DMS153 treated with DMSO at 0.1 percent for 48 hours (cell line): ENCODE measurements at regions not wholly inside any gene's neighbourhood (a gene's known extent, or its start where the extent isn't known, plus 50 kb on each side); places are given as distances from the start of the nearest gene placed in this dataset.
"Not testable (repeated sequence)": the region's sequence is repeated elsewhere in the genome, so short reads cannot be mapped to it uniquely, and the experiment has no call there.

ENCODE experiments used
- DNase-seq: peaks from one replicate; lab custom pipeline; 2025; ENCODE audit not compliant: unreplicated experiment; lab: John Stamatoyannopoulos, UW

GRCh38 chr3:78497767-78498166, 1270.0 kb downstream of the ROBO1 start:
- no peak for DNase-seq

- DNase-seq = no peak
Observed at GRCh38 chr3:78506061-78506460, 1261.7 kb downstream of the ROBO1 start.

DNA sequence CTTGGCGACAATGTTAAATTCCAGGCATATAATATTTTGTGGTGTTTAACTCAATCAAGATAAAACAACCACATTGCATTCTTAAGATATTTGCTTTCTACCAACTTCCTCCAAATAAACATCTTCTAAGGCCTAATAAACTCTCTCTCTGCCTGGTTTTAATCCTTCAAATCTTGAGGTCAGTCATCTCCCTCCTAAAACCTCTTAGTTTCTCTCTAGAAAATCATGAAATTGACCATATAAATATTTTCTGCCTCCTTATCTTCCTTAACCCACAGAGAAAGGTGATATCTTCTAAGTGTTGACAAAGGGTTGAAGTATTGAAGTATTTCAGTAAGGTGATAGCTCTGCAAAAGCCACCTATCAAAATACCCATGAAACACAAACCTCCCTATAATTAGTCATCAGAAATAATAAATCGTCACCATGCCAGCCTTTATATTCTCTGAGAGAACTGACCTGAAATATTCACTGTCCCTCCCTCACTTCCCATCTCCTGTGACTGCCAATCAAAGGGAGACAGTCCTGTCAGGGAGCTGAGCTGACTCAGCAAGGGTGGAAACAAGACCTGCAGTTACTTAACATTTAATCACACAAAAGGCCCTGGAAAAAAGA, 1261.1 kb downstream of the ROBO1 start:
- no peak for DNase-seq

- DNase-seq = no peak
Observed at GRCh38 chr3:78507196-78507984, 1260.4 kb downstream of the ROBO1 start.

DNA sequence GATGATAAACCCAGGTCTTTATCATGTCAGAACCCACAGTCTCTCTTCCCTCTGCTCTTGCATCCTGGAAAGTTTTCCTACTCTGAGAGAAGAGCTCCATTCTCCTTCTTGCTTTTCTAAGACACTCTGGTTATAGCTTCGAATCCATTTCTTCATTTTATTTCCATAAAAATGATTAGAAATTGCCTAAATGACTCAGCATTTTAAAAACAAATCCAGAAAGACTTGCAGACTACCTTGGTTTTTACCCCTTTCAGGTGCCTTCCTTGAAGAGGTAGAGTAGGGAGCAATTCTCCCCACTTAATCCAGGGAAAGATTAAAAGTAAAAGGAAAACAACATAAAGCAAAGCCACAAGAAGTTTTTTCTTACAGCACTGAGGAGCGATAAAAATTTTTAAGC, 1256.0 kb downstream of the ROBO1 start:
- no peak for DNase-seq

DNA sequence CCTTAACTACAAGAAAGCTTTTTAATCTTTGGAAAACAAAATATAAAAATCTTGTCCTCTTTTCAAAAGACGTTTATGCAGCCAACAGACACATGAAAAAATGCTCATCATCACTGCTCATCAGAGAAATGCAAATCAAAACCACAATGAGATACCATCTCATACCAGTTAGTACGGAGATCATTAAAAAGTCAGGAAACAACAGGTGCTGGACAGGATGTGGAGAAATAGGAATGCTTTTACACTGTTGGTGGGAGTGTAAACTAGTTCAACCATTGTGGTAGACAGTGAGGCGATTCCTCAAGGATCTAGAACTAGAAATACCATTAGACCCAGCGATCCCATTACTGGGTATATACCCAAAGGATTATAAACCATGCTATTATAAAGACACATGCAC, 1255.0 kb downstream of the ROBO1 start:
- not testable (repeated sequence) for DNase-seq

GRCh38 chr3:78516437-78516836, 1251.4 kb downstream of the ROBO1 start:
- DNase-seq = no peak

DNA sequence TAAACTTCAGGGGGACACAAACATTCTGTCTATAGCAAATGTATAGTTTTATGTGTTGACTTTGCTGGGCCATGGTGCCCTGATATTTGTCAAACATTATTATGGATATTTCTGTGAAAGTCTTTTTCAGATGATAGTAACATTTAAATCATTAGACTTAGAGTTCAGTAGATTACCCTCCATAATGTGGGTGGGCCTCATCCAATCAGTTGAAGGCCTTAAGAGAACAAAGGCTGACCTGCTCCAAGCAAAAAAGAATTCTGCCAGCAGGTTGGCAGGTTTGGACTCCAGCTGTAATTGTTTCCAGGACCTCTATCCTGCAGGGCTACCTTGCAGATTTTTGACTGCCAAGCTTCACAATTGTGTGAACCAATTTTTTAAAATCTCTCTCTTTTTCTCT, 1250.9 kb downstream of the ROBO1 start:
- no peak for DNase-seq

DNA sequence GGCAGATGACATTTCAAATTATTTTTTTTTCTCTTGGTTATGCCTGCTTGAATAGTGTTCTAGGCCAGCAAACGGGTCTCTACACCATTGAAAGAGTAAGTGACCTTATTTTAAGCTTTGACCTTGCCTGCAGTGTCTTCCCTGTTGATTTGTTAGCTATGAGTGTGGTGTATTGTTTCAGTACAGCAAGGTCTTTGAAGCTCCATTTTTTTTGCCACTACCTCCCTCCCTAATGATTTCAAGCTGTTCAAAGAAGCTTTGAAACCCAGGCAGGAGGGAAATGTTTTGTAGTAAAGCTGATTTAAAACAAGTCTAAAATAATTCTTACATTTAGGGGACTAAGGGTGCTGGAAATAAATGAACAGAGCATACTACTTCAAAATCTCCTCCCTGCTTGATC, 1249.8 kb downstream of the ROBO1 start:
- no peak for DNase-seq

DNA sequence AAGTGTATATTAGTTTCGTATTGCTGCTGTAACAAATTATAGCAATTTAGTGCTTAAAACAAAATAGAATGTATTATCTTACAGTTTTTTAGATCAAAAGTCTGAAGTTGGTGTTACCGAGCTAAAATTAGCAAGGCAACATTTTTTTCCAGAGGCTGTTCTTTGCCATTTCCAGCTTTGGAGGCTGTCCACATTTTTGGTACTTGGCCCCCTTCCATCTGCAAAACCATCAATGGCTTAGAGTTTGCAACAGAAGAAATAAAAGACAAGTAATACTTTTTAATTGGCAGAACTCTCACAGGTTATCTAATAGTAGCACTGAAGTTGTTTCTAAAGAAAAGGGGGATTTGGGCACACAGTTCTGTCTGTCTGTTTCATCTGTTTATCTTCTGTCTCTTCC, 1248.5 kb downstream of the ROBO1 start:
- DNase-seq = no peak

DNA sequence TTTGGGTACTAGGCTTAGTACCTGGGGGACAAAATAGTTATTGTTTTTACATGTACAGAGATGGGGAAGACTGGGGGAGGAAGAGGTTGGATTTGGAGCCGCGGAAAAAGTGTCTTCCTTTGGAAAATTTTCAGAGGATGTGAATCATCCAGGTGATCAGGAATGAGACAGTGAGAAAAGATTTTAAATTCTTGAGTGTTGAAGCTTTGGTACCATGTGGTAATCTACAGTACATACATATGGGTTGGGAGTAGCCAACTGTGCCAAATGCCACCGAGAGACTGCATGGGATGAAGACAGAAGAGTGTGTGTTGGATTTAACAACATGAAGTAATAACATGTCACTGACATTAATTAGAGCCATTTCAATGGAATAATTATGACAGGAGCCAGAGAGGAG, 1238.2 kb downstream of the ROBO1 start:
- no peak for DNase-seq

GRCh38 chr3:78540485-78540884, 1227.3 kb downstream of the ROBO1 start:
- DNase-seq = no peak

DNA sequence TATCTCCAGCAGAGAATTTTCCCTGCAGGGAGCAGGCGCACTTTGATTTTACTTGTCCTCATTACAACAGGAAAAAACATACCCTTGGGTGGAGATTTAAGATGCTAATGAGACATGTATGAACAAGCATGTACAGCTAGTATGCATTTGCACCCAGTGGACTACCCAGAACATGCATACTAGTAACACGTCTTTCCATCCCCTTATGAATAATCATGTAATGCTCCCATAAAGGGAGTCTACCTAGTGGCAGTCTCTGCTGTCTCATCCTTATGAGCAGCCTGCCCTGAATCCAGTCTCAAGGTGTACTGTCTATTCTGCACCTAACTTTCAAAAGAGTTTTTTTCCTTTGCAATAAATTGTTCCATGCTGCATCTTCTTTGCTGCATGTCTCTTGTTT, 1222.0 kb downstream of the ROBO1 start:
- no peak for DNase-seq
